K562 (cell line): ENCODE measurements at regions not wholly inside any gene's neighbourhood (a gene's known extent, or its start where the extent isn't known, plus 50 kb on each side); places are given as distances from the start of the nearest gene placed in this dataset.

ENCODE experiments used
- ATAC-seq: fragments of 200-7000 bp; cut with Tn5 transposase; 3 replicates; pipeline ENCODE4 v1.9.1; 2020; ENCODE audit warnings: moderate library complexity
- BruUV-seq: library from RNA; stranded (reverse); fragments of 400-500 nt; replicated peaks from 2 replicates; lab custom pipeline; 2021; lab: Mats Ljungman, UMichigan
- CTCF ChIA-PET: fragments of 300-600 bp; formaldehyde crosslinking; extraction: SDS; loops from one replicate; lab custom pipeline; 2021; ENCODE audit warnings: low intra/inter-chr PET ratio; lab: Yijun Ruan, JAX
- POLR2A ChIA-PET: fragments of 300-600, 350-650 bp; sonication (Branson Sonifier 250); formaldehyde crosslinking; extraction: SDS; loops from one replicate; lab custom pipeline; 2021; ENCODE audit warnings: antibody characterized with exemption, inconsistent platforms; lab: Yijun Ruan, JAX
- DNase-seq, 4 experiments: peaks; one replicate each; pipeline versions ENCODE4 v3.0.0 to v3.0.0-alpha.2; 2011 to 2018; ENCODE audit warnings: low spot score in 3 of 4, mixed read lengths in 3 of 4; ENCODE audit errors: extremely low read depth in 1 of 4
- FAIRE-seq: peaks from 2 replicates; lab custom pipeline; 2011; peaks lifted over from hg19 to GRCh38; lab: Jason Lieb, UNC
- H2AFZ ChIP-seq: 2 replicates; pipeline ENCODE4 v1.6.0; 2011; ENCODE audit warnings: low read depth, low read length, control low read depth, inconsistent platforms
- H3K27ac ChIP-seq: fragments of 200-600 bp; 3 replicates; pipeline ENCODE4 v1.8.0; 2011; ENCODE audit warnings: low read depth, mild to moderate bottlenecking, control low read depth, inconsistent platforms, low read length, moderate library complexity, mixed read lengths; ENCODE audit errors: extremely low read depth
- H3K27me3 ChIP-seq, 2 experiments: fragments of 300-600 bp in 1 of 2; 2 replicates in 1 of 2; 3 replicates in 1 of 2; pipeline versions ENCODE4 v1.6.0 to v1.8.0; 2011; ENCODE audit warnings: inconsistent platforms in 2 of 2, low read length in 2 of 2, mild to moderate bottlenecking in 1 of 2, mixed read lengths in 1 of 2, moderate library complexity in 1 of 2; ENCODE audit not compliant: control insufficient read depth in 2 of 2, insufficient read depth in 2 of 2
- H3K36me3 ChIP-seq: fragments of 300-600 bp; 3 replicates; pipeline ENCODE4 v1.8.0; 2011; ENCODE audit warnings: mild to moderate bottlenecking, low read length, inconsistent platforms; ENCODE audit not compliant: control insufficient read depth, insufficient read depth
- H3K4me1 ChIP-seq, 2 experiments: fragments of 200-600 bp in 1 of 2; replicated peaks in 1 of 2; 2 replicates in 1 of 2; 3 replicates in 1 of 2; pipeline versions ENCODE4 v1.5.1 to v1.8.0; 2011; ENCODE audit warnings: inconsistent platforms in 2 of 2, low read length in 2 of 2, mild to moderate bottlenecking in 1 of 2, mixed read lengths in 1 of 2, moderate library complexity in 1 of 2; ENCODE audit not compliant: control insufficient read depth in 2 of 2, insufficient read depth in 2 of 2
- H3K4me2 ChIP-seq: 2 replicates; pipeline ENCODE4 v1.6.1; 2011; ENCODE audit warnings: low read length, control low read depth, inconsistent platforms, mixed read lengths; ENCODE audit not compliant: insufficient read depth
- H3K4me3 ChIP-seq: fragments of 200-600 bp; sonication (generic), shearing (Covaris generic); 2 replicates; pipeline ENCODE4 v1.5.1; 2016; ENCODE audit warnings: control low read depth, inconsistent platforms
- H3K79me2 ChIP-seq: fragments of 200-600 bp; 3 replicates; pipeline ENCODE4 v1.8.0; 2011; ENCODE audit warnings: low read length, inconsistent platforms; ENCODE audit not compliant: control insufficient read depth, insufficient read depth
- H3K9ac ChIP-seq, 2 experiments: 2 replicates each; pipeline versions ENCODE4 v1.6.0 to v1.6.1; 2011; ENCODE audit warnings: low read depth in 2 of 2, low read length in 2 of 2, control low read depth in 1 of 2, inconsistent platforms in 1 of 2, mild to moderate bottlenecking in 1 of 2, mixed read lengths in 1 of 2; ENCODE audit not compliant: insufficient read depth in 1 of 2
- H3K9me1 ChIP-seq: one replicate; pipeline ENCODE4 v1.6.0; 2011; ENCODE audit warnings: inconsistent platforms, mild to moderate bottlenecking, low read length, moderate library complexity; ENCODE audit not compliant: control insufficient read depth, insufficient read depth
- H3K9me3 ChIP-seq: replicated peaks from 2 replicates; pipeline ENCODE4 v1.5.1; 2011; ENCODE audit warnings: low read depth, low read length, inconsistent platforms; ENCODE audit not compliant: control insufficient read depth, insufficient read depth
- H4K20me1 ChIP-seq: replicated peaks from 2 replicates; pipeline ENCODE4 v1.6.1; 2011; ENCODE audit warnings: low read length, inconsistent platforms, mixed read lengths; ENCODE audit not compliant: control insufficient read depth, insufficient read depth
- BMI1 ChIP-seq: fragments of 150-350 bp; IDR thresholded peaks from 2 replicates; pipeline ENCODE4 v1.6.1; 2014; ENCODE audit warnings: low read length
- CBFA2T2 ChIP-seq: fragments of 450-650 bp; conservative IDR thresholded peaks from 2 replicates; pipeline ENCODE4 v1.6.1; 2017; ENCODE audit warnings: mild to moderate bottlenecking
- GATAD2B ChIP-seq: fragments of 450-650 bp; IDR thresholded peaks from 2 replicates; pipeline ENCODE4 v1.6.1; 2017; ENCODE audit warnings: mild to moderate bottlenecking, borderline replicate concordance
- HNRNPL ChIP-seq: fragments of 200-400 bp; formaldehyde crosslinking; IDR thresholded peaks from 2 replicates; pipeline ENCODE4 v1.6.1; 2017; ENCODE audit warnings: low read depth, mild to moderate bottlenecking, low read length
- HNRNPLL ChIP-seq: fragments of 200-400 bp; formaldehyde crosslinking; IDR thresholded peaks from 2 replicates; pipeline ENCODE4 v1.6.1; 2017; ENCODE audit warnings: low read length, low read depth, mild to moderate bottlenecking; ENCODE audit not compliant: poor library complexity, severe bottlenecking
- MECOM ChIP-seq: fragments of 250-450 bp; sonication (Bioruptor Pico); IDR thresholded peaks from 2 replicates; pipeline ENCODE4 v1.8.0; 2022; ENCODE audit warnings: inconsistent platforms
- MYBL2 ChIP-seq, 2 experiments: fragments of 450-650 bp in 1 of 2; sonication (generic) in 1 of 2; formaldehyde crosslinking in 1 of 2; IDR thresholded peaks; 2 replicates each; pipeline versions ENCODE4 v1.6.1 to v1.8.1; 2017 to 2022; ENCODE audit warnings: borderline replicate concordance in 1 of 2, inconsistent platforms in 1 of 2, low read depth in 1 of 2, mild to moderate bottlenecking in 1 of 2, missing genetic modification reagents in 1 of 2, moderate library complexity in 1 of 2
- NR0B1 ChIP-seq: fragments of 450-650 bp; IDR thresholded peaks from one replicate; pipeline ENCODE4 v1.6.1; 2018; ENCODE audit warnings: mild to moderate bottlenecking, moderate library complexity; ENCODE audit not compliant: partially characterized antibody
- POLR2AphosphoS2 ChIP-seq: IDR thresholded peaks from 2 replicates; pipeline ENCODE4 v1.6.1; 2012; ENCODE audit warnings: low read length, improper control_type of control experiment
- POLR2H ChIP-seq: IDR thresholded peaks from 2 replicates; pipeline ENCODE4 v1.6.1; 2016; ENCODE audit warnings: missing genetic modification characterization, low read depth, mild to moderate bottlenecking, control low read depth, missing compliant biosample characterization, moderate library complexity
- POLR3A ChIP-seq: IDR thresholded peaks from 2 replicates; pipeline ENCODE4 v1.6.1; 2011; ENCODE audit warnings: borderline replicate concordance, mild to moderate bottlenecking, moderate library complexity; ENCODE audit not compliant: insufficient read length, insufficient read depth; ENCODE audit errors: extremely low read depth
- SMAD2 ChIP-seq: fragments of 150-350 bp; IDR thresholded peaks from 2 replicates; pipeline ENCODE4 v1.6.1; 2014; ENCODE audit warnings: low read depth, mild to moderate bottlenecking, low read length
- SMAD4 ChIP-seq: fragments of 250-450 bp; sonication (Bioruptor Pico); conservative IDR thresholded peaks from 2 replicates; pipeline ENCODE4 v1.8.0; 2021; ENCODE audit warnings: inconsistent platforms, mild to moderate bottlenecking, moderate library complexity
- STAT5B ChIP-seq: fragments of 250-450 bp; sonication (Bioruptor Pico); IDR thresholded peaks from 2 replicates; pipeline ENCODE4 v1.8.0; 2021; ENCODE audit warnings: mild to moderate bottlenecking, inconsistent platforms
- TCF15 ChIP-seq: fragments of 250-450 bp; sonication (Bioruptor Pico); IDR thresholded peaks from 2 replicates; pipeline ENCODE4 v1.8.0; 2022; ENCODE audit warnings: moderate library complexity, mild to moderate bottlenecking, inconsistent platforms
- XRCC4 ChIP-seq: IDR thresholded peaks from one replicate; pipeline ENCODE4 v1.6.1; 2011; ENCODE audit not compliant: insufficient read depth, insufficient read length; ENCODE audit errors: extremely low read depth
- ZBTB12 ChIP-seq: fragments of 250-450 bp; sonication (Bioruptor Pico); IDR thresholded peaks from 2 replicates; pipeline ENCODE4 v1.4.0; 2020
- ZNF785 ChIP-seq: fragments of 250-450 bp; sonication (Bioruptor Pico); IDR thresholded peaks from 2 replicates; pipeline ENCODE4 v1.4.0; 2020; ENCODE audit warnings: mild to moderate bottlenecking
- in situ Hi-C: fragments of 300-500 bp; cut with MboI; formaldehyde crosslinking; loops from 4 replicates; pipeline ENCODE4 v1.15.0; 2018; ENCODE audit warnings: inconsistent platforms, mixed read lengths
- intact Hi-C: fragments of 100-400 bp; cut with micrococcal nuclease; formaldehyde crosslinking; loops from 2 replicates; pipeline ENCODE4 v1.14.2; 2022
- TF ChIP-seq, protein P1 (sequence below): fragments of 450-650 bp; IDR thresholded peaks from 2 replicates; pipeline ENCODE4 v1.6.1; 2016

DNA sequence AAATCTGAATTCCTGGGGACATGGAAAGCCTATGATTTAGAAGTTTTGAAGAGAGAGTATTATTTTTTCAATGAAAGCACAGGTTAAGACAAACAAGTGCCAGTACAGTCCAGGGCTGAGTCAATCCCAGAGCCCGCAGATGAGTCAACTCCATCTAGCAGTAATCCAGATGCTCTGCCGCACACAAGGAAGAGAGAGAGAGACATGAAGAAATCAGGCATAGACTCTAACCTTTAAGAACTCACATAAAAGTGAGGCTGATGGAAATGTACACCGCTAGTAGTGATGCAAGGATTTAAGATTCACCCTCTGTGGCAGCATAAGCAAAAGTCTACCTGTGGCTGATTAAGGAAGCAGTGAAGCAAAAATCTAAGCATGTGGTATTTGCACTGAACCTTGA is 651.5 kb downstream of the TNS3 start (continued):
- no peak for TF ChIP-seq GATAD2B
- TF ChIP-seq POLR2AphosphoS2, result no peak
- TF ChIP-seq MYBL2 (IDR thresholded peaks at IDR 0.05; ENCODE audit: low read depth), result no peak
- no peak for TF ChIP-seq MYBL2 (CRISPR knock-in tag; IDR thresholded peaks at IDR 0.05; ENCODE audit: borderline replicate concordance)

DNA sequence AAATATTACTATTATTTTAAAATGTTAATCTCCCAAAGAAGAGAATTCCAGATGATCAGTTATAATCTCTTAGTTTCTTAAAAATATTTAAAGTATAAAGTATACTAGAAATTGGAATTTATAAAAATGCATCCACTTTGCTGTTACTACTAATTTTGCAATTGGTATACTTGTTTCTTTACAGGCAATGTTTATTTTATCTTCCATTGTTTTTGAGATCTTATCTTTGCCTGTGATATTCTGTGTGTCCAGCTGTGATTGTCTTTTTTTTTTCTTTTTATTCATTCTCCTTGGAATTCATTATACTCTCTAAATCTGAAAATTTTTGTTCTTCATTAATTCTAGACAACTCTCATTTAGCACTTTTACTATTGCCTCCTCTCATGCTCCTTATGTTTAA is 652.6 kb downstream of the TNS3 start:
- H2AFZ ChIP-seq, result no peak overlapping the region
- DNase-seq (no peak), ATAC-seq (no peak), FAIRE-seq (no peak)
- no peak overlapping the region for H3K27ac ChIP-seq
- no peaks in the 10 kb centered on the region for H4K20me1 ChIP-seq
- in situ Hi-C loops (no loop called here), intact Hi-C loops (no loop called here)
- no peaks in the 10 kb centered on the region for H3K27me3 ChIP-seq
- H3K4me2 ChIP-seq, result no peak overlapping the region
- POLR2A ChIA-PET, result no interaction called here
- H3K4me1 ChIP-seq, result no peaks in the 10 kb centered on the region
- no peak overlapping the region for H3K4me3 ChIP-seq
- no peaks in the 10 kb centered on the region for H3K9me3 ChIP-seq
- no peaks in the 10 kb centered on the region for H3K36me3 ChIP-seq
- no peak overlapping the region for H3K9ac ChIP-seq
- CTCF ChIA-PET, result no interaction called here
- no peaks in the 10 kb centered on the region for H3K79me2 ChIP-seq
- BruUV-seq, result no TSS peak
- H3K9me1 ChIP-seq, result no peaks in the 10 kb centered on the region
- TF ChIP-seq SMAD2 (no peak), BMI1 (no peak), XRCC4 (no peak), ZNF785 (CRISPR knock-in tag) (no peak), ZBTB12 (CRISPR knock-in tag) (no peak), CBFA2T2 (no peak), TCF15 (CRISPR knock-in tag) (no peak), HNRNPLL (no peak), POLR3A (no peak), NR0B1 (no peak), HNRNPL (no peak), STAT5B (no peak), MECOM (no peak), POLR2H (tag) (no peak), SMAD4 (no peak)
- TF ChIP-seq, protein P1, sequence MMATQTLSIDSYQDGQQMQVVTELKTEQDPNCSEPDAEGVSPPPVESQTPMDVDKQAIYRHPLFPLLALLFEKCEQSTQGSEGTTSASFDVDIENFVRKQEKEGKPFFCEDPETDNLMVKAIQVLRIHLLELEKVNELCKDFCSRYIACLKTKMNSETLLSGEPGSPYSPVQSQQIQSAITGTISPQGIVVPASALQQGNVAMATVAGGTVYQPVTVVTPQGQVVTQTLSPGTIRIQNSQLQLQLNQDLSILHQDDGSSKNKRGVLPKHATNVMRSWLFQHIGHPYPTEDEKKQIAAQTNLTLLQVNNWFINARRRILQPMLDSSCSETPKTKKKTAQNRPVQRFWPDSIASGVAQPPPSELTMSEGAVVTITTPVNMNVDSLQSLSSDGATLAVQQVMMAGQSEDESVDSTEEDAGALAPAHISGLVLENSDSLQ, result no peak
